NCI-H524 treated with DMSO at 0.1 percent for 48 hours (cell line): ENCODE measurements at regions not wholly inside any gene's neighbourhood (a gene's known extent, or its start where the extent isn't known, plus 50 kb on each side); places are given as distances from the start of the nearest gene placed in this dataset.

Experiments used
- DNase-seq: peaks from one replicate; lab custom pipeline; 2025; lab: John Stamatoyannopoulos, UW

DNA sequence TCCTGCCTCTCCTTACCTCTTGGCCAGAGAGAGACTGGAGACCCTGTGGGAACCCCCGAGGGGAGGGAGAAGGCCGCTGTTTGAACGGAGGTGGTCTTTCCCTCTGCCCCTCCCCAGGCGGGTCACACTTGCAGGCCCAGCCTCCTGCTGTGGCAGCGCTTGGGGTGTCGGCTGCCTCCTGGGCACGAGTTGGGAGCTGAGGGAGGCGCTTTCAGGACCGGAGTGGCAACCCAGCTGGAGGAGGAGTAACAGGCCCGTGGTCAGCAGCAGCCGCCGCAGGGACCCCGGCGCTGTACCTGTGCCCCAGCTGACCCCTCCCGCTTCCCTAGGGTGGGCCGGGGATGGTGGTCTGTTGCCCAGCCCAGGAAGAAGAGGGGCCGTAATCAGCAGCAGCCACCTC is 278.3 kb downstream of the SEC14L1 start:
- DNase-seq: no peak

DNA sequence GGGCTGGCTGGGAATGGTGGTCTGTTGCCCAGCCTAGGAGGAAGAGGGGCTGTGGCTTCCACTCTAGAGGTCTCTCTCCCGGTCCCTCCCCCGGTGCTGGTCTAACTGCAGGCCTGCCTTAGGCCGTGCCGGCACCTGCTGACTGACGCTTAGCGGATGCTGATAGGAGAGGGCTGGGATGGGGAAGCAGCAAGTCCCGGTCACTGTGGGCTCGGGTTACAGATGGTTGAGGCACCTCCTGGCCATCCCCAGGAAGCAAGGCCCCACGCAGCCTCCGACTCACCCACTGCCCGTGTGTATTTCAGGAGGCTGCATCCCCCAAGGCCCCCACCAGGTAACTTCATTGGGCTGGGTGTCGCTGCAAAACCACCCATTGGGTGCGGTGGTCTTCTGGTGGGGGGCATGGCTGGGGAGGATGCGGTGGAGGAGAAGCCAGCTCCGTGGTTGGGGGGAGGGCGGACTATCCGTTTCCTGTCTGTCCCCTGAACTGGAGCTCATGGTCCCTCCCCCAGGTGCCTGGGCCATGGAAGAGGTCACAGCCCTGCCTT is 278.9 kb downstream of the SEC14L1 start:
- peak; percentile 34 for DNase-seq

DNA sequence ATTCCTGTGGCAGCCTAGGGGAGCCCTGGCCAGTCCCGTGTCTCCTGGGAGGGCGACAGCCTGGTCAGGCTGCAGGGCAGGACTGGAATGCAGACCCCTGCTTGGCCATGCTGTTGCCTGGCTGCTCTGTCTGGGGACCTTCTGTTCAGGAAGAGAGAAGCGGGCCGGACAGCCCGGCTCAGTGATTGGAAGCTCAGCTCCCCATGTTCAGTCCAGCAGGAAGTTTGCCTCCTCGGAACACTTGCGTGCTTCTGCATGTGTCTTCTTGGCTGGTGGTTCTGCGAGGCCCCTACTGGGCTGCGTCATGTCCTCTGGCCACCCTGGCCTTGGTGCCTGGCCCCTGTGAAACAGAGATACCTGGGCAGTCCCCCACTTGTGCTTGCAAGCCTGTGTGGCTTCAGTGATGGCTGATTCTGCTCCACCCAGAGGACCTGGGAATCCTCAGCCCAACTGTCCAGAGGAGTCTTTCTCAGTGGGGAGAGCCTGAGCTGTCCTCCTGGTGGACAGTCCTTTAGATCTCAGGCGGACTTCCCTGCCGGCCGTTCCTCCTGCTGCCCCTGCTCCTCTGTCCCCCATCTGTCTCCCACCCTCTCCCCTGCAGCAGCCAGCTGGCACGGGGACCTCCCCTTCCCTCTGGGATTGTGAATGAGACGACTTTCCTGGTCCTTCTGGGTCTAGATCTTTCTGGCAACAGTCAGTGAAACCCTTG is 279.5 kb downstream of the SEC14L1 start:
- peak; percentile 21 for DNase-seq

DNA sequence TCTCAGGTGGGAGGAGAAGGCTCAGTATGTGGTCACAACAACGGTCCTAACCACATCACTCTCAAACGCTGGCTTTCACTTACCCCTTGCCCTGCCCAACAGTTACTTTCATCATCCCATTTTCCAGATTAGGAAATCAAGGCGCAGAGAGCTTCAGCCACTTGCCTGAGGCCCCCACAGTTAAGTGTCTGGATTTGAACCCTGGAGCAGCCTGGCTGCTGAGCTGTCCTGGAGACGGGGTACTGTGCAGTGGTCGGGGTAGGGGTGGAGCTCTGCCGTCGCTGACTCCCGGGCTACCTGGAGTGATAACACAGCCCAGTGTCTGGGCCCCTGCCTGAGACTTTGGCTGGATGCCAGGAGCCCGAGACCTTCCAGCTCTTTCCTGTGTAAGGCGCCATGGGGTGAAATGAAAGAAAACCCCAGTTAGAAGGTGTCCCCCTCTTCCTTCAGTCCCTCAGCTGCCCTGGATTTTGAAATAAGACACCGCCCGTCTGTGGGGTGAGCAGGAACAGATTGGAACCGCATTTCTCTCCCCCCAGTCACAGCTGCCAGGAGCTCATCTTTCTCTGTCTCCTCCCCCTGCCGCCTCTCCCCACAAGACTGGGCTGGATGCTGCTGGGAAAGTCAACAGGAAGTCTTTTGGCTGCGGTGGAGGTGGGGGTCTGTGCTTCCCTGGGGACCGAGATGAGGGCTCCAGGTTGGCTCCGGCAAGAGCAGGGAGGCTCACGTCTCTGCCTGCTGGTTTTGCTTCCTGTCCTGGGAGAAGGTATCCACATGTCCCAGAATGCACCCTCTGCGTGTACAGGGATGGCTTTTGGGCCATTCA is 280.2 kb downstream of the SEC14L1 start:
- DNase-seq: peak; percentile 99

DNA sequence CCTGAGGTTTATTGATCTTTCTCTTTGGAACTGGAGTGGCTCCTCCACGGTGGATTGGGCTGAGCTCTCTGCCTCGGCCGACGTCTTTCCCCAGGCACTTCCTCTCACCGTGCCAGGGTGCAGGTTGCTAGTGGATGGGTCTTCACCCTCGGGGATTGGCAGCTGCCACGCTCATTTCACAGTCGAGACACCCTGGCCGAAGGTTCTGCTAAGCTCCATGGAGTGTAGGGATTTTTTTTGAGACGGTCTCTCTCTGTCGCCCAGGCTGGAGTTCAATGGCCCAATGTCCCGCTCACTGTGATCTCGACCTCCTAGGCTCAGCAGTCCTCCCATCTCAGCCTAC is 280.8 kb downstream of the SEC14L1 start:
- DNase-seq: no peak

DNA sequence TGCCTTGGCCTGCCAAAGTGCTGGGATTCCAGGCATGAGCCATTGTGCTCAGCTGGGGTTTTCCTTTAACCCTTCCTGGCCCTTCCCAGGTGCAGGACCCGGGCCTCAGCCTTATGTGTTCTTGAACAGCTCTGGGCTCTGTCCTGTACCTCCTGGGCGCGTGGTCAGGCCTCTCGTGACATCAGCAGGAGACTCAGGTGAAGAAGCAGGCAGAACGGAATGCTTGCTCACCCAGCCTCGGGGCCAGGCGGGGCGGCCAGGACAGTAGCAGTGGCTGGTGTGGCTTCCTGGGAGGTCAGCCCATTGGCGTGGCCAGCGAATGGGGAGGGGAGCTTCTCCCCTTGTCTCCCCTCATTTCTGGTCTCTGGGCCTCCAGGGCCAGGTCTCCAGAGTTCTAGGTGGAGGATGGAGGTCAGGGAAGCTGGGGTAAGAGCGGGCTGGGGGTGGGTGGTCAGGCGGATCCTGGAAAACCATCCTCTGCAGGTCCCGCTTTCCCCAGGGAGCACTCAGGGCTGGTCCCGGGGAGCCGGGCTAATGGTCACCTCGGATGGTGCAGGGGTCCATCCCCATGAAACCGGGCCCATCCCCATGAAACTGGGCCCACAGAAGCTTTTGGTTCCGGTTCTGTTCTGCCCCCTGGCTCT is 281.5 kb downstream of the SEC14L1 start:
- no peak for DNase-seq

DNA sequence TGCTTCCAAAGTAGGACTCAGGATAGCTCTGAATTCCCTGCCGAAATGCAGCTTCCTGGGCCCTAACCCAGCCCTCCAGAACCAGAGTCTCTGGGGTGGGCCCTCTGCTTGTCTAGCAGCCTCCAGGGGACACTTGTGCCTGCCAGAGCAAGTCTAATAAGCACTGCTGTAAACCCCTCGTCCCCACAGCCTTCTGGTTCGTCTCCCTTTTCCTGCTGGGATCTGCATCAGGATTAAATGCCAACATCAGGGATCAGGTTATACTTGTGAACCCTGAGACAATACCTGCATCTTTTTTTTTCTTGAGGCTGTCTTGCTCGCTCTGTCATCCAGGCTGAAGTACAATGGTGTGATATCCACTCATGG is 282.0 kb downstream of the SEC14L1 start:
- peak; percentile 58 for DNase-seq

DNA sequence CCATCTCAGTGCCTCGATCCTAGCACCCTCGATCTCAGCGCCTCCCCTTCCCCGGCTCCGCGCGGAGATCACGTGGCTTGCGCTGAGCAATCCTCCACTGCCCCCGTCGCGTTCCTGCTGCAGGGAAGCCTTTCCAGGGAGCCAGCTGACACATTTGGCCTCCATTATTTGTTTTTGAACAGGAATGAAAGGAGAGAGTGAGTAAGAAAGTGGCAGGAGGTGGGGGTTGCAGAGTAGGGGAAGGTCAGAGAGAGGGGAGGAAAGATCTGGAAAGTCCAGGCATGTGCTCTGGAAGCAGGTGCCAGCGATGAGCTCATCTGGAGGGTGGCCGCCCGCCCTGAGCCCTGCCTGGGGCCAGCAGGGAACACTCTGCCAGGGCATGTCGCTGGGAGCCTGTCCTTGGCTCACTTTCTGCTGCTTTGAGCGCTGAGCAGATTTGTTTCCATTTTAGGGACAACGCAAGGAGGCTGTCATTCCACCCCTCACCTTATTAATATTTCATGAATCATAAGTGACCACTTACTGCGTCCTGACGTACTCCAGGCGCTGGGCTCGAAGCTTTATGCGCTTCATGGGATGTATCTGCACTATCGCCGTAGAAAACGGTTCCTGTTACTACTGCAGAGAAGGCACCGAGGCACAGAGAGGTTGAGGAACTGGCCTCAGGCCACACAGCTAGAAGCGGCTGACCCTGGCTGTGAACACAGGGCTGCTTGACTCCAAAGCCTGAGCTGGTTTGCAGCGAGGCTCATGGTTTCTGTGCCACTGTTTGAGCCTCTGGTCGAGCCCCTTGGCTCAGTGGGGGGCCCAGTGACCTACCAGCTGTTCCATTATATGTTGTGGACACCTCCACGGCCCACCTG is 283.1 kb downstream of the SEC14L1 start:
- no peak for DNase-seq

DNA sequence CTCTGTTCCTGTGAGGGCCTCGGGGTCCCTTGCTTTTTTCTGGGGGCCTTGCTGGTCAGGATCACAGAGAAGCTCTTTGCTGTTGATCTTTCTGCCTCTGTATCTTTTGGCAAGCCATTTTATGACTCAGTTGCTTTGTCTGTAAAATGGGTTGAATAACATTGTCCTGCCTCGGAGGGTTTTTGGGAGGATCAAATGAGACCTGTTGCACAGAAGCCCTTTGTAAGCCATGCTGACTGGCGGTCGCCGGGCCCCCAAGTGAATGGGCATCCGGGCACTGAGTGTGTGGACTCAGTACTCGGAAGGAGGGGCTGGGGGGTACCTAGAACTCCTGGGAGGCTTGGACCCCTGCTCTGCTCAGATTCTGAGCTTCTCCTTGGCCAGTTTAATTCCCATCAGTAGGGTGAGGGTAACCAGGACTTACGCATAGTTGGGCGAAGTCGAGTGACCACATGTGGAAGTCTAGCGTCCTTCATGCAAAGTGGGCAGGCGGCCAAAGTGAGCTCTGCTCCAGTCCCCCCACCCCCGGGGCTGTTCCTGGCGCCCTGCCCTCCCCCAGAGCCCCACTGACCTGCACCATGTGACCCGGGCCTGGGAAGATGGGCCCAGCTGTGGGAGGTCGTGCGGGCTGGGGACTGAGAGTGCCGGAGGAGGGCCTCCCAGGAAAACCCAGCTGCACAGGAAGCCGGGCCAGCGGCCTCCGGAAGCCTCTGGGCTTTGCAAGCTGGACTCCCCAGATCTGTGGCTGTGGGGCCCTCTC is 284.0 kb downstream of the SEC14L1 start:
- DNase-seq: no peak

DNA sequence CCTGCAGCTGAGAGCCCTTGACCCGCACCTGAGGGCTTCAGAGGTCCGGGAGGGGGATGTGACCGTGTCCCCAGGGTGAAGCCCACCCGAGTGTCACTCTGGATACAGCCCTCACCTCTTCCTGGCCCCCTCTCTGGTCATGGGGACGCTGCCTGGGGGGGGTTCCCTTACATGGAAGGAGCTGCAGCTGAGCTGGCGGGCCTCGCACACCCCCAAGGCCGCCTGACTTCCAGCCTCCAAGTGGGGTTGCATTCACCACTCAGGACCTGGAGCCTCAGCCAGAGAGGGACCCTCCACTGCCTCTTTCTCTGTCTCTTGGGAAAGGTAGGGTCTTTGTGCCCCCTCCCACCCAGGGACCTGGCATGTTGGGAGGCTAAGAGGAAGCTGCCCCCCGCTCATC is 284.6 kb downstream of the SEC14L1 start:
- DNase-seq: no peak

DNA sequence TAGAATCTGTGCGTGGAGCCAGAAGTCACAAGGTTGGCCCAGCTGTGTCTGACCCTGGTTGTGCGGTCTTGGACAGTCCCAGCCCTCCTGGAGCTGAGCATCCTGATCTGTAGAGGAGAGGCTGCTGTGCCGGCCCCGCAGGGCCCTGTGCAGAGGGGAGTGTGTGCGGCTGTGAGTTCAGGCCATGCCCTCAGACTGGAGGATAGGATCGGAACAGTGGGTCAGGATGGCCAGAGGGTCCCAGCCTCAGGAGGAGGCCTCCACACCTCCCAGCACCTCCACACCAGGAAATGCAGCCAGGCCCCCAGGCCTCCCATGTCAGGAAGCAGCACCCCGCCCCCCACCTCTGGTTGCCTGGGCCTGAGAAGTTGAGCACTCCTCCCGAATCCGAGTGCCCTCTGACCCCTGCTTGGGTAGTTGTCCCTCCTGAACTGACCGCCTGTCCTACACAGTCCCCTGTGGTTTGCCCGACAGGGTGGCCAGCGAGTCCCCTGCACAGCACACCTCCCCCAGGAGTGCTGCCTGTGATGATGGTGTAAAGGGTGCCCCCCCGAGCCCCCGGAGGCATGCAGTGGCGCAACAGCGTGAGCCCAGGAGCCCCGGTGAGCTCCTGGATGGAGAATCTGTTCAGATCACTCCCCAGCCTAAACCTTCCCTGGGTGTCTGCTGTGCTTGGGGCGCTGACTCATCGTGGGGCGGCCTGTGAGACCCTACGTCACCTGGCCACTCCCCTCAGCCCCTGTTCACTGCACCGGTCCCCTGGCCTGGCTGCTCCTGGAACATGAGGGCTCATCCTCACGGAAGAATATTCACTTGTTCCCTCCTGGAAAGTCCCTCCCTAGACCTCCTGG is 285.2 kb downstream of the SEC14L1 start:
- DNase-seq: no peak

DNA sequence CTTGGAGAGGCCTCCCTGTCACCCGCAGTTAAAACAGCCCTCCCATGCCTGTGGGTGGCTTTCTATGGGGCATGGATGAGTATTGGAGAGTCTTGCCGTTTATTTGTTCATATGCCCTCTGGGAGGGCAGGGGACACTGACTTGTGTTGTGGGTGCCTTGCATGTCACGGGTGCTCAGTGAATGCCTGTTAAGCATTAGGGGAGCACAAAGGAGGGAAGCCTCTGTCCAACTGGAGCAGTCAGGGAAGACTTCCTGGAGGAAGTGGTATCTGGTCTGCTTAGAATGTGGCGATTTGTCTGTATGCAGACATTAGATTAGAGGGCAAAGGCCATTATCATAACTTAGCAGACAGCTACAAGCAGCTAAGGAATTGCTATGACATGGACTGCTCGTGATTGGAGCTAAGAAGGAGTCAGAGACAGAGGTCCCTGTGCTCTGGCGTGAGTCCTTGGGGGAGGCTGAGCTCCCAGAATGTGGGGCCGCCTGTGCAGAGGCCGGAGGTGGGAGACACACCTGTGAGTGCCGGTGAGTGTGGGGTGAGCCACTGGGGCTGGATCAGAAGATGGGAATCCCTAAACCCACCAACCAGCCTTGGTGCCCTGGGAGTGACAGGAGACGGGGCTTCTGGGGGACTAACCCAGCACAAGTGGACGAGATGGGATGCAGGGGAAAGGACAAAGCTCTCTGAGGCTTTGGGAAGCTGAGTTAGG is 286.1 kb downstream of the SEC14L1 start:
- no peak for DNase-seq

DNA sequence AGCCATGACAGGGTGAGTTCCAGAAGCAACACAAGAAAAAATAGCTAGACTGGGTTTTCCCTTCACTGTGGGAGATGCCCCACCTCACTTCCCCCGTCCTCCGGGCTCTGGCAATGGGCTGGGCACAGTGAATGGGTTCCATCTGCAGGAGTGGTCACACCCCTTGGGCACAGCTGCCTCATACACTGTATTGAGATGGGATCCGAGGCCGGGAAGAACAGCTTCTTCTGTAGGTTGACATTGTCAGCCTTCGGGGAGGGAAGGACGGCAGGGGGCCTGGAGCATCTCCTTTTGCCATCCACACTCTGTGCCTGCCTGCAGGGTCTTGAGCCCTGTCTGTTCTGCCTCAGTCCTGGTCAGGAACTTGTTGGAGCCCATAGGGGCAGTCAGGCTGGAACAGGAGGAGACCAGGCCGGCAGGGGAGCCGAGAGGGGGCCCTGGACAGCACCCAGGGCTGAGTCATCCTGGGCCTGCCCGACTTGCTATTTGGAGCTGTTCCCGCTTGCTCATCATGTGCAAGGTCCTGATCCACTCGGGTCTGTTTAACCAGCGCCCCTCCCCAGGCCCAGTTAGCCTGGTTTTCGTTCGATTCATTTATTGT is 286.7 kb downstream of the SEC14L1 start:
- DNase-seq: no peak

DNA sequence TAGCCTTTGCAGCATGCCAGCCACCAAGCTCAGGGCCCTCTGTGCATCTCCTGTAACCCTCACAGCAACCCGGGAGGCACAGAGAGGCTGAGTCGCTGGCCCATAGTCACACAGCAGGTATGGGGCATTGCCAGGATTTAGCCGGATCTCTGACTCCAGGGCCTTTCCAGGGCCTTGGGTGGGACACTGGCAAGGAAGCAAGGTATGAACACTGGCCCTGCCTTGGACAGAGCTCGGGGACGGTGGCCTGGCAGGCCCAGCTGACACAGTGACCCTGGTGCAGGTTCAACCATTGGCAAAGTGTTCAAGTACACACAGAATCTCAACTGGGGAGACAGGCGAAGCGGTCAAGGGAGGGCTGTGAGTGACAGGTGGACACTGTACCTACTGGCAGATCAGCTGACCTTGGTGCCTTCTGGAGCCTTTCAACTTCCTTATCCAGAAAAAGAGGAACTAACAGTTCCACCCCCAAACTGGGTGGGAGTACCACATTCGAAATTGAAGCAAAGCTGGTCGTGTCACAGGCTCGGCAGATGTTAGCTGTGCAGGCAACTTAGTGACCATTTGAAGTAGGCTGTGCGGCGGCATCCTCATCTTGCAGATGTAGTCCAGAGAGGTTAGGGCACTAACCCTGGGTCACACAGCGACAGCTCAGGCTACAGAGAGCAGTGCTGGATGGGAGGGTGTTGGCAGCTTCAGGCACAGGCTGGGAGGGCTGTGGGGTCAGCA is 287.4 kb downstream of the SEC14L1 start:
- DNase-seq: no peak

DNA sequence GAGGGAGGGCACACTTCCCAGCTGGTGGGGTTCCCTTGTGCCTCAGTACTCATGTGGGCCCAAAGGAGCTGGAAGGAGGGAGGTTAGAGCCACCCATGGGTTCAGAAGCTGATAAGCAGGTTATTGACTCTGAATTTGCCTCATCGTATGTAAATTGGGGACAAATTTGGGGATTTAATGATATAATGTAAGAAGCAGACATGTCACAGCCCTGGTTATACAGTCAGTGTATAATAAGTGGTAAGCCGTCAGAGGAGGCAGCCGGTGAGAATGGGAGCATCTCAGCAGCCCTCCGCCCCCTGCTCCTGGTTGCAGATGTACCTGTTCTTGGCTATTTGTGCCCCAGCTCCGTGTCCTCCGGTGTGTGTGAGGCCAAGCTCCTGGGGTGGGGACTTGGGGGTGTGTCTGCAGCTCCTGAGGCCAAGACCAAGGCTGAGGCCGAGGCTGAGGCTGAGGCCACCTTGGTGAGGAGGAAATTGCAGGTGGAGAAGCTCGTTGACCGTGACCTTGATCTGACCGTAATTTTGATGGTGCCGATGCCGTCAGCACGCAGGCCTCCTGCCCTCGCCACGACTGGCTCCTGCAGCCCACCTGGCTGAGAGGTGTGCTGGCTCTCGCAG is 288.1 kb downstream of the SEC14L1 start:
- no peak for DNase-seq

DNA sequence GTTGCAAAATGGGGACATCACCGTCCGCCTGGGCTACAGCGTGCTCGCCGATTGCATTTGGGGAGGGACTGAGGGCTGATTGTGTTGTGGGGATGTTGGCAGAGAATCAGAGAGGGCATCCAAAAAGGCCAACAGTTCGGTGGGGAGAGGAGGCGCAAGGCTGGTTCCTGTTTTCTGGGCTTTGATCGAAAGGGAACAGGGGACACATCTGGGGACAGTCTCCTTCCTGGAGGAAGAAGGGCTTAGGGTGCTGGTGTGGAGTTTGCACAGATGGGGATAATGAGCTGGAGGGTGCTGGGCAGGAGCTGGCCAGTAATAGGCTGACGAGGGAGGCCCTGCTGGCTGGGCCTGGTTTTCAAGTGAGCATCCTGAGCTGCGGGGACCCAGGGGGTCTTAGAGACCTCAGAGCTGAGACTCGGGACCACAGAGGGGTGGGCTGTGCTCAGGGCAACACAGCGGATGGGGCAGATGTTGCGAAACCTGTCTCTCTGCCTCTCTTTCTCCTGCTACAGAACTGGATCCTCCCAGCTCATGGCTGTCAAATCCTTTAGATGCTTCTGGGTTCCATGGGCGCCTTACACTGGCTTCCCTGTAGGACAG is 288.7 kb downstream of the SEC14L1 start:
- peak; percentile 54 for DNase-seq

DNA sequence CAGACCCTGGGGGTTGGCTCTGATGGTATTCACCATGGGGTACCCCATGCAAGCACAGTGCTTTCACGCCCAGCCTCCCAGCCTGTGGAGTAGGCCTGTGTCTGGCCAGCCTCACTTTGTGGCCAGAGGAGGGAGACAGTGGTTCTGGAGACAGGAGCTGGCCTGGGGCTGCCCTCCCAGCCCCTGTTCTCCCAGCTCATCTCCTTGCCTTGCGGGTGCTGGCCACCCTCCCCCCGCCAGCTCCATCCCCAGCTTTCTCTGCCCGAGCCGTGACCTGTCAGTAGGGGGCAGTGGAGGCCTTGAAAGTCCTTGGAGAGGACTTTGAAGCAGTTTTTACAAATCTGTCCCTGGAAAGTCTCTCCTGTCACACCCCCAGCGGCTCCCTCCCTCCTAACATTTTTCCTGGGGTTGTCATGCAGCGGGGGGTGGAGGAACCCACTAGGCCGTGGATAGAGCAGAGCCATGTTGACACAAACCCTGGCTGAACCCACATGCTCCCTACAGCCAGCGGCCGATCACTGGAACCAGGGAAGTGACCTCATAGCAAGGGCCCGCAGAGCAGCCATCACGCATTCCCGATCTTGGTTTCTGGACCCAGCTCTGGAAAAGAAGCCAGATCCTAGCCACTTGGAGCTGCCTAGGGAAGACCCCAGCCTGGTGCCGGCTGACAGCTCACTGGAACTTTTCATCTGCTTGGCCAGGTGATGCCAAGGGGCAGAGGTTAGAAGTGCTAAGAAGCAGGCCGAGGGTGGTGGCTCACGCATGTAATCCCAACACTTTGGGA is 289.4 kb downstream of the SEC14L1 start:
- DNase-seq: peak; percentile 25
